ENCODE measurements at regions not wholly inside any gene's neighbourhood (a gene's known extent, or its start where the extent isn't known, plus 50 kb on each side); places are given as distances from the start of the nearest gene placed in this dataset.
A peak's percentile ranks its signal among the peaks of the same experiment; 100 is the strongest.

- WGBS, 2 donors = 87 to 93% methylated on average over 3 of the region's 3 CpGs
- TF ChIP-seq, protein P1, sequence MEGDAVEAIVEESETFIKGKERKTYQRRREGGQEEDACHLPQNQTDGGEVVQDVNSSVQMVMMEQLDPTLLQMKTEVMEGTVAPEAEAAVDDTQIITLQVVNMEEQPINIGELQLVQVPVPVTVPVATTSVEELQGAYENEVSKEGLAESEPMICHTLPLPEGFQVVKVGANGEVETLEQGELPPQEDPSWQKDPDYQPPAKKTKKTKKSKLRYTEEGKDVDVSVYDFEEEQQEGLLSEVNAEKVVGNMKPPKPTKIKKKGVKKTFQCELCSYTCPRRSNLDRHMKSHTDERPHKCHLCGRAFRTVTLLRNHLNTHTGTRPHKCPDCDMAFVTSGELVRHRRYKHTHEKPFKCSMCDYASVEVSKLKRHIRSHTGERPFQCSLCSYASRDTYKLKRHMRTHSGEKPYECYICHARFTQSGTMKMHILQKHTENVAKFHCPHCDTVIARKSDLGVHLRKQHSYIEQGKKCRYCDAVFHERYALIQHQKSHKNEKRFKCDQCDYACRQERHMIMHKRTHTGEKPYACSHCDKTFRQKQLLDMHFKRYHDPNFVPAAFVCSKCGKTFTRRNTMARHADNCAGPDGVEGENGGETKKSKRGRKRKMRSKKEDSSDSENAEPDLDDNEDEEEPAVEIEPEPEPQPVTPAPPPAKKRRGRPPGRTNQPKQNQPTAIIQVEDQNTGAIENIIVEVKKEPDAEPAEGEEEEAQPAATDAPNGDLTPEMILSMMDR (IDR thresholded peaks at IDR 0.05) = no peak
- ATAC-seq (no peak), DNase-seq (no peak)
- Histone ChIP-seq H3K4me1 (peaks cover 0 to 23% (median 6%) of the 10 kb centered on the region in 9 donors), H3K36me3 (no peaks in the 10 kb centered on the region), H3K27me3 (no peaks in the 10 kb centered on the region), H3K4me3 (no peak overlapping the region), H3K27ac (peak overlapping the region in 1 of 10 donors; percentile 5), H3K9me3 (no peaks in the 10 kb centered on the region)
- intact Hi-C loops (cut with DNase I) = no loop called here
Observed at GRCh38 chr6:14929291-14929690, 316.6 kb upstream of the JARID2 start.

GRCh38 chr6:14930366-14930989 lies 315.4 kb upstream of the JARID2 start:
- Histone ChIP-seq H3K36me3 (no peaks in the 10 kb centered on the region), H3K9me3 (no peaks in the 10 kb centered on the region), H3K27me3 (no peaks in the 10 kb centered on the region), H3K27ac (no peak overlapping the region), H3K4me1 (peaks cover 0 to 15% (median 5%) of the 10 kb centered on the region in 9 donors), H3K4me3 (no peak overlapping the region)
- TF ChIP-seq, protein P1 (IDR thresholded peaks at IDR 0.05) = no peak
- intact Hi-C loops (cut with DNase I) = no loop called here
- 95 to 98% methylated on average over 2 of the region's 2 CpGs for WGBS, 2 donors
- no peak for DNase-seq
- no peak for ATAC-seq

DNA sequence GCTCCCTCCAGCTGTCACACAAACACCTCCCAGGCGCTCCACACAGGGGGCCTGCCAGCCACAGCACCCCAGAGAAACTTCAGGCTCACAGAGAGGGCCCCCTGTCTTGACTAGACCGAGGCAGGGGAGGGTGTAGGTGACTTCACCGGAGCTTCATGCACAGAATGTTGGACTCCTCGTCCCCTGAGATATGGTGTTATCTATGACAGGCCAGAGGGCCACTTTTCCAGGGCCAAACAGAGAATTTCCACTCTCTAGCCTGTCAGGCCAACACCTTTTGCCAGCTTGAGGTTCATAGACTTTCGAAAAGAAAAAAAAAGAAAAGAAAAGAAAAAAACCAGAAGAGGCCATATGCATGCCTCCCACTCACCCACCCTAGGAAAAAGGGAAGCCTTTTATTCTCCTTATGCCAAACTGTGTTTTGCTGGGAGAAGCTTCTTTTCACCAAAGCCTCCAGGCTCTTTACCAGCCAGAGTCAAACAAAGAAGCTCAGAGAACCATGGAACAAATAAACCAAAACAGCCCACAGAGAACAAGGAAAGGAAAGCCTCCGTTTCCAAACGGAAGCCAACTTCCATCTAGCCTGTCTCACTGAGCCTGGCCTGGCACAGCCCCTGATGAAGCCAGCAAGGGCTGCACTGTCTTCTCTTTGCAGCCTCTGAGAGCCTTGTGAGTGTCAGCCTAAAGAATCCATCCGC lies 313.2 kb upstream of the JARID2 start:
- Histone ChIP-seq H3K27ac (no peak overlapping the region), H3K9me3 (no peaks in the 10 kb centered on the region), H3K4me1 (peaks cover 0 to 9% (median 0%) of the 10 kb centered on the region in 9 donors), H3K36me3 (no peaks in the 10 kb centered on the region), H3K4me3 (no peak overlapping the region), H3K27me3 (no peaks in the 10 kb centered on the region)
- 65 to 70% methylated on average over 8 of the region's 8 CpGs for WGBS, 2 donors
- TF ChIP-seq, protein P1 (IDR thresholded peaks at IDR 0.05) = no peak
- intact Hi-C loops (cut with DNase I) = no loop called here
- DNase-seq (no peak), ATAC-seq (peak in 1 of 8 donors; percentile 31)

DNA sequence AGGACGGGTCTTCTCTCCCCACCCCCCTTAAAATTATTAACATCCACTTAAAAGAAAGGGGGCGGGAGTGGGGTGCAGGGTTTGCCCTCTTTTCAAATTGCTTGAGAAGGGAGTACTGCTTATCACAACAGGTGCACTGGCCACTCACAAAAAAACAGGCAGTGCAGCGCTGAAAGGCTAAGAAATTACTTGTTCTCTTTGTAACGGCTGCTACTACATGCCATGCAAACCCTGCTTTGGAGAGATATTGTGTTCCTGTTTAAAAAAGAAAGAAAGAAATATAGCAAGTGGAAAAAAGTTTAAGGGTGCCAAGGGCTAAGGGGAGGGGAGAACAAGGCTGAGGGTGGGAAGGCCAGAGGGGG lies 312.7 kb upstream of the JARID2 start:
- no peaks in the 10 kb centered on the region for H3K27me3 ChIP-seq
- DNase-seq (no peak), ATAC-seq (no peak)
- WGBS, 2 donors = 85 to 89% methylated on average over 4 of the region's 4 CpGs
- TF ChIP-seq, protein P1 (IDR thresholded peaks at IDR 0.05) = no peak
- H3K4me3 ChIP-seq = no peak overlapping the region
- no peak overlapping the region for H3K27ac ChIP-seq
- no peaks in the 10 kb centered on the region for H3K9me3 ChIP-seq
- no peaks in the 10 kb centered on the region for H3K36me3 ChIP-seq
- peaks cover 0 to 9% (median 0%) of the 10 kb centered on the region in 9 donors for H3K4me1 ChIP-seq
- intact Hi-C loops (cut with DNase I) = no loop called here
